B cell (primary cell): ENCODE measurements at regions not wholly inside any gene's neighbourhood (a gene's known extent, or its start where the extent isn't known, plus 50 kb on each side); places are given as distances from the start of the nearest gene placed in this dataset.

Experiments used
- CTCF ChIP-seq: fragments of 200-600 bp; IDR thresholded peaks from one replicate; pipeline ENCODE4 v1.8.0; 2022; ENCODE audit warnings: antibody characterized with exemption, mild to moderate bottlenecking
- EZH2 ChIP-seq: IDR thresholded peaks from 2 replicates; pipeline ENCODE4 v1.6.1; 2012; ENCODE audit warnings: borderline replicate concordance, low read depth, mild to moderate bottlenecking, moderate library complexity, low read length; ENCODE audit not compliant: insufficient read depth, poor library complexity, severe bottlenecking

GRCh38 chr16:6672507-6672906 lies 660.1 kb upstream of the RBFOX1 start:
- TF ChIP-seq EZH2: no peak
- no peak for TF ChIP-seq CTCF
